Gastroesophageal sphincter (tissue), 3 donors: ENCODE measurements at regions not wholly inside any gene's neighbourhood (a gene's known extent, or its start where the extent isn't known, plus 50 kb on each side); places are given as distances from the start of the nearest gene placed in this dataset.

Source experiments
- CTCF ChIP-seq, 4 experiments: fragments of 200-600 bp in 2 of 4; fragments of 450-650 bp in 2 of 4; sonication (generic) in 1 of 4; IDR thresholded peaks; one replicate each; pipeline ENCODE4 v1.5.1; 2017 to 2019; ENCODE audit warnings: antibody characterized with exemption in 4 of 4, mild to moderate bottlenecking in 2 of 4, moderate library complexity in 2 of 4
- EP300 ChIP-seq: sonication (generic); formaldehyde crosslinking; IDR thresholded peaks from one replicate; pipeline ENCODE4 v1.6.1; 2017; ENCODE audit warnings: antibody characterized with exemption, mild to moderate bottlenecking
- POLR2A ChIP-seq, 2 donors: fragments of 450-650 bp; IDR thresholded peaks; one replicate each; pipeline ENCODE4 v1.6.1; 2017; ENCODE audit warnings: antibody characterized with exemption in 2 of 2, mild to moderate bottlenecking in 2 of 2, moderate library complexity in 1 of 2

- TF ChIP-seq CTCF (IDR thresholded peaks at IDR 0.05) (no peak), POLR2A (IDR thresholded peaks at IDR 0.05) (no peak), EP300 (no peak)
Observed at GRCh38 chr2:21683838-21684237, 560.1 kb downstream of the TDRD15 start.
